GM12892 (cell line): ENCODE measurements at regions not wholly inside any gene's neighbourhood (a gene's known extent, or its start where the extent isn't known, plus 50 kb on each side); places are given as distances from the start of the nearest gene placed in this dataset.

Experiments used
- POLR2A ChIP-seq: IDR thresholded peaks from 2 replicates; pipeline ENCODE4 v1.6.1; 2011; ENCODE audit warnings: low read depth, low read length, control low read depth
- POLR2AphosphoS5 ChIP-seq: IDR thresholded peaks from 2 replicates; pipeline ENCODE4 v1.6.1; 2011; ENCODE audit warnings: low read depth, low read length, control low read depth
- TAF1 ChIP-seq: IDR thresholded peaks from 2 replicates; pipeline ENCODE4 v1.6.1; 2011; ENCODE audit warnings: low read depth, mild to moderate bottlenecking, control low read depth, low read length, borderline replicate concordance

GRCh38 chr18:40752316-40752715, 1202.7 kb upstream of the PIK3C3 start:
- no peak for TF ChIP-seq POLR2A
- TF ChIP-seq POLR2AphosphoS5, result no peak
- no peak for TF ChIP-seq TAF1
